Heart left ventricle (tissue), 16 donors: ENCODE measurements at regions not wholly inside any gene's neighbourhood (a gene's known extent, or its start where the extent isn't known, plus 50 kb on each side); places are given as distances from the start of the nearest gene placed in this dataset.

Experiments
- ATAC-seq, 4 donors: fragments of 200-7000 bp; cut with Tn5 transposase; one replicate each; pipeline ENCODE4 v1.9.1; 2020 to 2022; ENCODE audit warnings: moderate library complexity in 4 of 4, mild to moderate bottlenecking in 3 of 4, moderate number of reproducible peaks in 1 of 4
- DNase-seq, 5 donors: peaks; one replicate each; pipeline ENCODE4 v3.0.0-alpha.2; 2020
- H3K27ac ChIP-seq, 12 donors: fragments of 200-600 bp; sonication (generic) in 4 of 12; one replicate each; pipeline versions ENCODE4 v1.5.0 to v1.8.0; 2016 to 2022; ENCODE audit warnings: mild to moderate bottlenecking in 2 of 12
- H3K27me3 ChIP-seq, 9 donors: fragments of 200-600 bp; sonication (generic) in 2 of 9; one replicate each; pipeline versions ENCODE4 v1.5.1 to v1.8.0; 2016 to 2022; ENCODE audit warnings: mild to moderate bottlenecking in 3 of 9
- H3K36me3 ChIP-seq, 9 donors: fragments of 200-600 bp; sonication (generic) in 2 of 9; one replicate each; pipeline versions ENCODE4 v1.5.0 to v1.8.0; 2018 to 2022; ENCODE audit warnings: mild to moderate bottlenecking in 2 of 9
- H3K4me1 ChIP-seq, 12 donors: fragments of 200-600 bp; sonication (generic) in 4 of 12; one replicate each; pipeline versions ENCODE4 v1.5.0 to v1.8.0; 2016 to 2022; ENCODE audit warnings: mild to moderate bottlenecking in 3 of 12
- H3K4me3 ChIP-seq, 12 donors: fragments of 200-600 bp; sonication (generic) in 4 of 12; one replicate each; pipeline versions ENCODE4 v1.5.0 to v1.8.0; 2017 to 2022; ENCODE audit warnings: mild to moderate bottlenecking in 9 of 12, moderate library complexity in 4 of 12
- H3K9me3 ChIP-seq, 12 donors: fragments of 200-600 bp; sonication (generic) in 4 of 12; one replicate each; pipeline versions ENCODE4 v1.5.0 to v1.8.0; 2016 to 2022; ENCODE audit warnings: mild to moderate bottlenecking in 1 of 12
- POLR2A ChIP-seq, 2 donors: fragments of 450-650 bp; IDR thresholded peaks; one replicate each; pipeline ENCODE4 v1.6.1; 2017; ENCODE audit warnings: antibody characterized with exemption in 2 of 2, mild to moderate bottlenecking in 2 of 2, moderate library complexity in 2 of 2
- WGBS, 4 donors: extraction: QIAGEN DNeasy Blood & Tissue Kit in 2 of 4; methylation state at CpG; one replicate each; pipeline versions ENCODE4 v1.1.5 to v1.1.7; 2013 to 2018; 5-methylcytosine and 5-hydroxymethylcytosine counted together
- intact Hi-C, 10 donors: fragments of 100-400 bp; cut with DNase I; formaldehyde crosslinking; loops; one replicate each; pipeline versions ENCODE4 v1.11.1 to v1.14.2; 2022
- TF ChIP-seq, protein P1 (sequence below), 12 donors: fragments of 200-600 bp; sonication (generic) in 4 of 12; IDR thresholded peaks; one replicate each; pipeline versions ENCODE4 v1.5.0 to v1.8.0; 2018 to 2022; ENCODE audit warnings: antibody characterized with exemption in 12 of 12, mild to moderate bottlenecking in 5 of 12
- donor health status: ischemic (EF 13 %, LVEDD 7.1; RV severe dilation, severe dysfunction).
- donor health status: healthy with polysubstance abuse.
- donor health status: DM: no; HTN: yes; CAD: no.
- donor health status: DM: no; HTN: no; CAD: no.
- donor health status: ischemic (EF 25% LVEDD 6.9; RV normal size, moderate dysfunction).
- donor health status: ischemic (EF 25% LVEDD 5.7; RV mildly dilated, moderate dysfunction).
- donor health status: healthy.
- donor health status: DM: yes; HTN: yes; CAD: no.
- donor health status: ischemic (EF 35%, LVEDD 5.7; RV mildly dilated, moderate dysfunction).
- donor health status: nonischemic (EF 11% LVEDD 7.7; RV severe dilation, severe dysfunction).
- donor health status: DM: yes; HTN: yes; CAD: no.
- donor health status: PGD.
- donor health status: ischemic (EF 29% LVEDD 5.4; RV normal size, mild dysfunction).
- donor health status: nonischemic (EF 23%, LVEDD 6.1; RV moderate dilation, normal function).

DNA sequence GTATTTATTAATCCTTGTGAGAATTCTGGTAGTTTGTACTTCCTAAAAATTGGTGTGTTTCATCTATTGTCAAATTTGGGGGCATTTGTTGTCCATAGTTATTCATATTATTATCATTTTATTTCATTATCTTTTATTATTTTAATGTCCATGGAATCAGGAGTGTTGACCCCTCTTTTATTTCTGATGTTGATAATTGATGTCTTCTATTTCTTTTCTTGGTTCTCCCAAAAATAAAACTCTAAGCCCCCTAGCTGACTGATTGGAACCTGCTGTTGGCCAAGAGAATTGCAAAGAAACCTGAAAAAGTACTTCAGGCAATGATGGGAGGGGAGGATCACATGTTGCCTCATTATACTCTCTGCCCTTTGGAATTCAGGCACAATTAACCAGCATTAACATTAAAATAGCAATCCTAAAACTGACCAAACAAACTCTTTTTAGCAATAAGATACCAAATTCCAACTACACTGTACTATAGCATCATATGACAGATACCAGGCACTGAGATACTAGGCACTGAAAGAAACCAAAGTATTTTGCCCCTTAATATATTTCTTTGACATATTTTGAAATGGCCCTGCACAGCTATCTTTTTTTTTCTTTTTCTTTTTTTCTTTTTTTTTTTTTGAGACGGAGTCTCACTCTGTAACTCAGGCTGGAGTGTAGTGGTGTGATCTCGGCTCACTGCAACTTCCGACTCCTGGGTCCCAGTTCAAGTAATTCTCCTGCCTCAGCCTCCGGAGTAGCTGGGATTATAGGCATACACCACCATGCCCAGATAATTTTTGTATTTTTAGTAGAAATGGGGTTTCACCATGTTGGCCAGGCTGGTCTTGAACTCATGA, 1097.2 kb upstream of the CNTNAP5 start:
- Histone ChIP-seq H3K9me3 (peaks cover 0 to 35% (median 14%) of the 10 kb centered on the region in 12 donors), H3K4me3 (no peak overlapping the region), H3K27me3 (no peaks in the 10 kb centered on the region), H3K4me1 (no peaks in the 10 kb centered on the region), H3K27ac (no peak overlapping the region), H3K36me3 (no peaks in the 10 kb centered on the region)
- DNase-seq = no peak
- intact Hi-C loops = no loop called here
- no peak for TF ChIP-seq POLR2A (IDR thresholded peaks at IDR 0.05)
- TF ChIP-seq, protein P1, sequence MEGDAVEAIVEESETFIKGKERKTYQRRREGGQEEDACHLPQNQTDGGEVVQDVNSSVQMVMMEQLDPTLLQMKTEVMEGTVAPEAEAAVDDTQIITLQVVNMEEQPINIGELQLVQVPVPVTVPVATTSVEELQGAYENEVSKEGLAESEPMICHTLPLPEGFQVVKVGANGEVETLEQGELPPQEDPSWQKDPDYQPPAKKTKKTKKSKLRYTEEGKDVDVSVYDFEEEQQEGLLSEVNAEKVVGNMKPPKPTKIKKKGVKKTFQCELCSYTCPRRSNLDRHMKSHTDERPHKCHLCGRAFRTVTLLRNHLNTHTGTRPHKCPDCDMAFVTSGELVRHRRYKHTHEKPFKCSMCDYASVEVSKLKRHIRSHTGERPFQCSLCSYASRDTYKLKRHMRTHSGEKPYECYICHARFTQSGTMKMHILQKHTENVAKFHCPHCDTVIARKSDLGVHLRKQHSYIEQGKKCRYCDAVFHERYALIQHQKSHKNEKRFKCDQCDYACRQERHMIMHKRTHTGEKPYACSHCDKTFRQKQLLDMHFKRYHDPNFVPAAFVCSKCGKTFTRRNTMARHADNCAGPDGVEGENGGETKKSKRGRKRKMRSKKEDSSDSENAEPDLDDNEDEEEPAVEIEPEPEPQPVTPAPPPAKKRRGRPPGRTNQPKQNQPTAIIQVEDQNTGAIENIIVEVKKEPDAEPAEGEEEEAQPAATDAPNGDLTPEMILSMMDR (IDR thresholded peaks at IDR 0.05) = no peak
- ATAC-seq = no peak
- WGBS, 4 donors = 76 to 92% (median 84%) methylated on average over 4 of the region's 4 CpGs

DNA sequence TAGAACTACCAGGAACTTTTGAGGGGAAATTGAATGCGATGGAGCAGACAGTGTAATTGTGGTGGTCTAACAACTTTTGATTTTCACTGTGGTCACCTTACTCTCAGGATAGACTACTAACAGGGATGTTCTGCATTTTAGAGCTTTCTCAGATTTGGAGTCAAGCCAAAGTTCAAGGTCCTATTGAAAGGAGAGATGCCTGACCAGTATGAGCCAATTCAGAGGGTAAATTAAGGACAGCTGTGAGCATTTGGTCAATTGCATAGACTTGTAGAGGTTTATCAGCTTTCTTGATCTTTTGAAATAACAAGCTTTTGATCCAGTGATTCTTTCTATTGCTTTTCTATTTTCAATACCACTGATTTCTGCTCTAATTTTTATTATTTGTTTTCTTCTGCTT, 1095.7 kb upstream of the CNTNAP5 start:
- intact Hi-C loops = no loop called here
- Histone ChIP-seq H3K27ac (no peak overlapping the region), H3K9me3 (peaks cover 0 to 33% (median 14%) of the 10 kb centered on the region in 12 donors), H3K4me1 (no peaks in the 10 kb centered on the region), H3K36me3 (no peaks in the 10 kb centered on the region), H3K4me3 (no peak overlapping the region), H3K27me3 (no peaks in the 10 kb centered on the region)
- no peak for ATAC-seq
- TF ChIP-seq POLR2A (IDR thresholded peaks at IDR 0.05) = no peak
- TF ChIP-seq, protein P1 (IDR thresholded peaks at IDR 0.05) = no peak
- 81 to 96% (median 93%) methylated on average over 1 of the region's 1 CpG for WGBS, 4 donors
- DNase-seq = no peak

DNA sequence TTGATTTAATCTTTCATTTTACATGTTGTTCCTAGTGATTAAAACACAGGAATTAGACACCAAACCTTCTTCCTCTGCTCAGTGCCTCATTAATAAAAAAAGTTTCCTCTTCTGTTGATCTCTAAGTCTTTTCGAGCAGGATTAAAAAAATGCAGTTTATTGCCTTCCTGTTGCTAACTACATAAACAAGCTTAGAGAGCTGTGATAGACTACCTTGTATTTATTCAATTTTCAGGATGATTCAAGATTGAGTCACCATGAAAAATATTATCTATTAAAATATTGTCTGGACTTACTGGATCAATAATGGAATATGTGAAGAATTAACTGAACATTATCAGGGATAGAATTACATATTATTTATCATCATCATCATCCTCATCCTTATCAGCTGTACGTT, 1089.6 kb upstream of the CNTNAP5 start:
- TF ChIP-seq, protein P1 (IDR thresholded peaks at IDR 0.05) = no peak
- TF ChIP-seq POLR2A (IDR thresholded peaks at IDR 0.05) = no peak
- Histone ChIP-seq H3K27me3 (no peaks in the 10 kb centered on the region), H3K9me3 (no peaks in the 10 kb centered on the region), H3K27ac (no peak overlapping the region), H3K4me3 (no peak overlapping the region), H3K36me3 (no peaks in the 10 kb centered on the region), H3K4me1 (no peaks in the 10 kb centered on the region)
- WGBS, 4 donors = 45 to 58% (median 48%) methylated on average over 2 of the region's 2 CpGs
- no peak for ATAC-seq
- intact Hi-C loops = no loop called here
- no peak for DNase-seq

DNA sequence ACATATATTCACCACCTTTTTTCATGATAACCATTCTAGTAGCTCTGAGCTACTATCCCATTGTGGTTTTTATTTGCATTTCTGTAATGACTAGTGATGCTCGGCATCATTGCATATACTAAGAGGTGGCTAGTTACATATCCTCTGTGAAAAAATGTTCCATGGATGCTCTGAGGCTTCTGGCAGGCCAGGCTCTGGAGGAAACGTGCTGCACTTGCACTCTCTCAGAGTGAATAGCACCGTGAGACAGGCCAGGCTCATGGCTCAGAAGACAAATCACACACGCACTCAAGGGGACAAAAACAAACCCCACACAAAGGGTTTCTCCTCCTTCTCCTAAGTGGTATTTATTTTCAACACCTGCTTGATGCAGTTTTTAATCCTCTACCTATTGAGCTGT, 1085.3 kb upstream of the CNTNAP5 start:
- no peak overlapping the region for H3K27ac ChIP-seq
- DNase-seq (no peak), ATAC-seq (no peak)
- no peaks in the 10 kb centered on the region for H3K36me3 ChIP-seq
- WGBS, 4 donors = 56 to 70% (median 60%) methylated on average over 4 of the region's 4 CpGs
- TF ChIP-seq, protein P1 (IDR thresholded peaks at IDR 0.05) = no peak
- TF ChIP-seq POLR2A (IDR thresholded peaks at IDR 0.05) = no peak
- no peaks in the 10 kb centered on the region for H3K27me3 ChIP-seq
- no peak overlapping the region for H3K4me3 ChIP-seq
- H3K9me3 ChIP-seq = no peaks in the 10 kb centered on the region
- no peaks in the 10 kb centered on the region for H3K4me1 ChIP-seq
- intact Hi-C loops = no loop called here
